ENCODE measurements at regions not wholly inside any gene's neighbourhood (a gene's known extent, or its start where the extent isn't known, plus 50 kb on each side); places are given as distances from the start of the nearest gene placed in this dataset.

GRCh38 chr5:174291162-174291561 lies 245.7 kb downstream of the NSG2 start:
- DNase-seq (ENCODE audit: low read depth): no peak

GRCh38 chr5:174292348-174292747 lies 246.8 kb downstream of the NSG2 start:
- DNase-seq (ENCODE audit: low read depth): no peak

GRCh38 chr5:174293006-174293405 lies 247.5 kb downstream of the NSG2 start:
- no peak for DNase-seq (ENCODE audit: low read depth)

GRCh38 chr5:174293481-174293880 lies 248.0 kb downstream of the NSG2 start:
- DNase-seq (ENCODE audit: low read depth): no peak

- DNase-seq (ENCODE audit: low read depth): no peak
Measured at GRCh38 chr5:174294891-174295620, 249.6 kb downstream of the NSG2 start.

GRCh38 chr5:174295702-174296436 lies 250.4 kb downstream of the NSG2 start:
- no peak for DNase-seq (ENCODE audit: low read depth)

- no peak for DNase-seq (ENCODE audit: low read depth)
Measured at GRCh38 chr5:174300118-174300940, 254.8 kb downstream of the NSG2 start.

- no peak for DNase-seq (ENCODE audit: low read depth)
Measured at GRCh38 chr5:174300941-174301761, 255.6 kb downstream of the NSG2 start.

- no peak for DNase-seq (ENCODE audit: low read depth)
Measured at GRCh38 chr5:174301848-174302625, 256.5 kb downstream of the NSG2 start.

- no peak for DNase-seq (ENCODE audit: low read depth)
Measured at GRCh38 chr5:174303035-174303434, 257.5 kb downstream of the NSG2 start.

- DNase-seq (ENCODE audit: low read depth): no peak
Measured at GRCh38 chr5:174303437-174304045, 258.0 kb downstream of the NSG2 start.

- no peak for DNase-seq (ENCODE audit: low read depth)
Measured at GRCh38 chr5:174305241-174305681, 259.8 kb downstream of the NSG2 start.

- DNase-seq (ENCODE audit: low read depth): no peak
Measured at GRCh38 chr5:174306345-174307030, 261.0 kb downstream of the NSG2 start.

- no peak for DNase-seq (ENCODE audit: low read depth)
Measured at GRCh38 chr5:174307031-174307408, 261.5 kb downstream of the NSG2 start.

- DNase-seq (ENCODE audit: low read depth): no peak
Measured at GRCh38 chr5:174307656-174308271, 262.3 kb downstream of the NSG2 start.

GRCh38 chr5:174309131-174309795 lies 263.8 kb downstream of the NSG2 start:
- no peak for DNase-seq (ENCODE audit: low read depth)

- no peak for DNase-seq (ENCODE audit: low read depth)
Measured at GRCh38 chr5:174310243-174310642, 264.7 kb downstream of the NSG2 start.

GRCh38 chr5:174310706-174311105 lies 265.2 kb downstream of the NSG2 start:
- no peak for DNase-seq (ENCODE audit: low read depth)

- DNase-seq (ENCODE audit: low read depth): no peak
Measured at GRCh38 chr5:174311121-174311520, 265.6 kb downstream of the NSG2 start.
